ENCODE measurements at regions not wholly inside any gene's neighbourhood (a gene's known extent, or its start where the extent isn't known, plus 50 kb on each side); places are given as distances from the start of the nearest gene placed in this dataset.
"Not testable (repeated sequence)": the region's sequence is repeated elsewhere in the genome, so short reads cannot be mapped to it uniquely, and the experiment has no call there.

DNA sequence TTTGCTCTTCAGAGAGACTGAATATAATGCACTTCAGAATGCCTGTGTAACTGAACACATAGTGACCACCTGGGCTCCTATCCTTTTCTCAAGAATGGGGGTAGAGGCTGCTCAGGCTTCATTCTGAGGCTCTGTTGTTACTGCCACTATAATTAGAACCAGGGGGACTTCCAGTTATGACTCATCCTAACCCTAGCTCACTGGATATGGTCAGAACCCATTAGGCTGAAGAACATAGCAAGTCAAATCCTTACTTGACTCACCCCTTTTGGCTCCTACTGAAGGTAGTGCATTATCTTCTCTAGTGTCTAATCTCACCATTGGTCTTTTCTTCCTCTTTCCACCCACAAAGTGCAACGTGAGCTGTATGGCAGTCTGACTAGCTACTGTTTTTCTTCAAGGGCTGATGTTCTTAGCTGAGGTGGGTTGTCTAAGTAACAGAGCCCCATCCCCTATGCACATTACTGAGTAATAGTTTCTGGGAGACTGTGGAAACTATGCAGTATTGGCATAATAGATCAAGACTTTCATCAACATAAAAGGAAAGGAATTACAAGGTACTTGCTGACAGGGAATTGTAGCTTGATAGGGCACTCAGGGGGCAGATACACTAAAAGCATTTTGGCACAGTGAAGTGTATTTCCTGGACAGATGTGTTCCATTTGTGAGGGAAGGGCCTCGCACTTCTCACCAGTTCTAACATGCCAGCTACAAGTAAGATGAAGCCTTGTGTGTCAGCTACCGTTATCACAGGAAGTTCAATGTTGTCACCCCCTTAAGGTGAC is 431.0 kb upstream of the MEF2C start:
- no peak for DNase-seq

DNA sequence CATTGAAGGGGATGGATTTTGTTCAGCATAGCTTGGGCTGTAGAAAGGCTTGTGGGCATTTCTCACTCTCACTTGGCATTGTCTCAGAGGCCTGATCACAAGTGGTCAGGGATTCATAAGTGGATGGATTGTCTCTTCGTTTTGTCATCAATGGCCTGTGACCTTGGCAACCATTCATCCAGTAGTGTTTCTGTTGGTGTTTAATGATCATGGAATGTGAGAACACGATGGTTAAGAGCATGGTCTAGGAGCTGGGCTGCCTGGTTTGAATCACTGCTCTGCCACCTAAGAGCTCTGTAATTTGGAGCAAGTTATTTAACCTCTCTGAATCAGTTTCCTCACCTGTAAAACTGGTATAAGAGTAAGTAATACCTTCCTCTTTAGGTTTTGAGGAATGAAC is 430.1 kb upstream of the MEF2C start:
- no peak for DNase-seq

DNA sequence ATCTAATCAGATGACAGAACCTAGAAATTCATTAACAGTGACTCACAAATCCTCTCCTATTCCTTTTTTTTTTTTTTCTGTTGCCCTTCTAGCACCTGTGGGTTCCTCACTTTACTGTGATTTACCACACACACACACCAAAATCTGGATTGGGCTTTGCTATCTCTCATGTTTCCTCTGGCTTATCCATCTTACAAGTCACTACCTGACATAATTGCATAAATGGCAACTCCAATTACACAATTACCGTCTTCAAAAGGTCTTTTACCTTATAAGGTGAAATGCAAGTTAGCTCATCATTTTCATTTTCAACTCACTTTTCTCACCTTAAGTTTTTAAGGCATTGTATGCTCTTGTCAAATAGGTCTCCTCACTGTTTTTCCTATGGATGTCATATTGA is 426.3 kb upstream of the MEF2C start:
- DNase-seq: no peak

DNA sequence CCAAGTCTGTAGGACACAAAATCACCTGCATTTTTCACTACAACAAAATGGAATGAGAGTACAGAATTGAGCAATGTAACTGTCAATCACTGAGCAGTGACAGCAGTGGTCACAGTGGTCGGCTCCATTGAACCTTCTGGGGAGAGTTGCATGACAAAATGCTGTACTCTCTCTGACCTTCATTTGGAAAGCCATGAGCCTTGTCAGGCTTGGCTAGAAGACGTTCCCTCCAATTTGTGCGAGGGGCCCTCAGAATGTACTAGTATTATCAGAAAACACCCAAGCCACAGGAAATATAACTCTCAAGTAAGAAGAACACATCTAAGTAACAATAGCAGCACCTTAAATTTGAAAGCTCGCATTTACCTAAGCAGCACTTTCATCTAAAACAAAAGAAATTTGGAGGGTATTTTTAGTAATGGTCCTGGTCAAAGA is 425.6 kb upstream of the MEF2C start:
- no peak for DNase-seq

DNA sequence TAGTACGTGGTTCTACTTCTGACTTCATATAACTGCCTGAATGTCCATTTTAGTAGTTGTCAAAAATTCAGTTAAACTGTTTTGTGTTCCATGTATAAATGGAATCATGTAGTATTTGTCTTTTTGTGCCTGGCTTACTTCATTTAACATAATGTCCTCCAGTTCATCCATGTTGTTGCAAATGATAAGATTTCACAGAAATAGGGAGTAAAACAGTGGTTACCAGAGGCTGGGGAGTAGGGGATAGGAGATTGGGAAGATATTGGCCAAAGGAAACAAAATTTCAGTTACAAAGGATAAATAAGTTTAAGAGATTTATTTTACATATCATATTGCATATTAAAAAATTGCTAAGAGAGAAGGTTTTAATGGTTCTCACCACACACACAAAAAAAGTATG is 425.0 kb upstream of the MEF2C start:
- no peak for DNase-seq

DNA sequence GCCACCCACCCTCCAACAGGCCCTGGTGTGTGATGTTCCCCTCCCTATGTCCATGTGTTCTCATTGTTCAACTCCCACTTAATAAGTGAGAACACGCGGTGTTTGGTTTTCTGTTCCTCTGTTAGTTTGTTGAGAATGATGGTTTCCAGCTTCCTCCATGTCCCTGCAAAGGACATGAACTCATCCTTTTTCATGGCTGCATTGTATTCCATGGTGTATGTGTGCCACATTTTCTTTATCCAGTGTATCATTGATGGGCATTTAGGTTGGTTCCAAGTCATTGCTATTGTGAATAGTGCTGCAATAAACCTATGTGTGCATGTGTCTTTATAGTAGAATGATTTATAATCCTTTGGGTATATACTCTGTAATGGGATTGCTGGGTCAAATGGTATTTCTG is 424.2 kb upstream of the MEF2C start:
- not testable (repeated sequence) for DNase-seq

DNA sequence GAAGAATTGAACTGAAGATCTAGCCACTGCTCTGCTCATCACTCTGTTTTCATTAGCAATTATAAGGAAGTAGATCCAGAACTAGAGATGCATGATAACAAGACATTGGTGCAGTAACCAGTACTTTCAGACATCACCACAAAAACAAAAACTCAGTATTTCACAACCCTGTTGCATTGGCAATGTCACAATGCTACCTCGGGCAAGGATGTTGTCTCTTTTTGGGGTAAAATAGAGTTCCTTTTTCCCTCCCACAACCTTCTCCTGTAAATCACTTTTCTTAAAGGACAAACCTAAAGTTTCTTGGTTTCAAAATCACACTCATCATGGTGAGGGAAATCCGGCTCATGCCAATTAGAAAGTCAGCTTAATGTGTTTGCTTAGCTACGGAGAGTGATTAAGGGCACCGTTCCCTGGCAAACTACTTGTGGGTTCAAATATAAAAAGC is 420.1 kb upstream of the MEF2C start:
- DNase-seq: no peak

DNA sequence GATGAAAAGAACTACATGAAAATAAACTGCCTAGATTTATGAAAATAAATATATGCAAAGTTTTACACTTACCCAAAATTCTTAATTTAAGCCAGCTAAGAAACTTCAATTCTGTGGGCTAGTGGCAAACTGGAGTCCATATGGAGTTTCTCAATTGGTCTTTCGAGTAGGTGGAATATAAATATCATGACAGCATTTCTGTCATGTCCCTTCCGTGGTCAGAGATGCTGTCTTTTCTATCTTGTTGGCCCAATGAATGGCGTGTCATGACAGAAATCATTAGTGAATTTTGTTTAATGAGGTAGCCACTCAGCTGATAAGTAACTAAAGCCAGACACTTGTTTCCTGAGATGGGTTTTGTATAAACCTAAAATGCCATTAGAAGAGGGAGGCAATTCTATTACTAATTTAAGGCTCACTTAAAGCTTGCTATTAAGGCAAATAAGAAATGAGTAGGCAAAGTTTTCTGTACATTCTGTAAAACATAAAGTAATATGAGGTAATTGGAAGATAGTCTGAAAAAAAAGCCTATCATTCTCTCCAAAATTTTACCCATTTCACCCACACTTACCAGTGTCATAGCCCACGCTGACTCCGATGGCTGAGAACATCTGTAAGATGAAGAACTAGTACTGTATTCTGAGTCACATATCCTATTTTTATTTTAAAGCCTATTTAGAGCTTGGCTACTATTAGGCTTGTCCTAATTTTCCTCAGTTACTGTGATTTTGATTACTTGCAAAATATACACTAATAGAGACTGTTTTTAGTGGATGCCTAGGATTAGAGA is 419.3 kb upstream of the MEF2C start:
- no peak for DNase-seq

DNA sequence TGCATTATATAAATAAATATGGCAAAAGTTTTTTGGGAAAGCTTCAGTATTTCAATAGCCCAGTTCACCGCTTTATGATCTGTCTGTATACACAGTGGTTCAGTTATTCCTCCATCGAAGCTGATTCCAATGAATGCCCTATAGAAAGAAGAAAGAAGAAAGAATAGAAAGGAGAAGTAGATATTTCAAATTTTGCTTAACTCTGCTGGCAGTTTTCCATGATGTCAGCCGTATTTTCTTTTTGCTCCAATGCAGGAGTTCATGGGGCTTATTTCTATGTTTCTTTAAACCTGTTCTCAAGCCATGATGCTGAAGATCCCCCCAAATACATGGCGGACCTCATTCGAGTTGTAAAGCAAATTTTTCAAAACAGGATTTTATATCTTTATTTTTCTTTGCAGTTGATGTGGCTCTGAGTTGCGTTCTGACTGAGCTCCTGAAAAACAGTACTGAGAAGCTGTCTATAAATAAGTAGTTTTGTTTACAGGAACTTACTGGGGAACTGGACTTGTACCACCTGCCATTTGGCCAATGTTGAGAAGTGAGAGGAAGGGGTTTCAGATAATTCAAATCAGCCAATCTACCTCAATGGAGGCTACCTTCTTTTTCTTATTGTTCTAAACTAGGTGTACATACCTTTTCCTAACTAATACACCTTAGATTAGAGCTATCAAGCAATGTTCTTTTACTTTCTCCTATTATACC is 418.5 kb upstream of the MEF2C start:
- DNase-seq: no peak

DNA sequence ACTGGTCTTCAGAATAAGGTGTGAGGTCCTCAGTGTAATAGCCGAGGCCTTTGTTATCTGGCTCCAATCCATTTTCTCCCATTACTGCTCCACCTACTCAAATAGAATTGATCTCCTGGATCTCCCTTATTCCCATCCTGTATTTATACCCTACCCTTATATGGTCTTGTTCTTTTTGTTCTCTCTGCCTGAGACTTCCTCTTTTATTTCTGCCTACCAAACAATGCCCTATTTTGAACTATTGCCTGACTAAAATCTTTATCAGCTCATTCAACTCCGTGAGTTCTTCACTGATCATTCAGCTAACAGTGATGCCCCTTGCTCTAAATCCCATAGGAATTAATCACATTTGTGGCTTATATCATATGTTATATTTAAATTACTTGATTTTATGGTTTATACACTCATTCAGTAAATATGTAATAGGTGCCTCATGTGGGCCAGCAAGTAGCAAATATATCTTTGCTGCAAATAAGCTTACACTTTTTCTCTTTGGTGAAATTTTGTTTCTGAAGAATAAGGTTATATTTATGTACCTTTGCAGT is 417.5 kb upstream of the MEF2C start:
- no peak for DNase-seq

DNA sequence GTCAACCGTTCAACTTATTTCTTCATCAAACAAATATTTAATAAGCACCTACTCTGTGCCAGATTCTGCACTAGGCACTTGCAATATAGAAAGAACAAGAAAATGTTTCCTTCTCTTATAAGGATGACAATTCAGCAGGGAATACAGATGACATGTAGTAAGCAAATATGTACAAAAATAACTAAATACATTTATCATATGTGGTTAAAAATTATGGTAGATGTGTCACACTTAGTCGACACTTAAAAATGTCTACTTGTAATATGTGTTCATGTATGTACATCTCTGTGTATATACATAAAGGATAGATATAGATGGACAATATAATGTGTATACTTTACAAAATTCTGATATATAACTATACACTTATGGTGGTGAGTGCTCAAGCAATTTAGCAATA is 417.0 kb upstream of the MEF2C start:
- no peak for DNase-seq

DNA sequence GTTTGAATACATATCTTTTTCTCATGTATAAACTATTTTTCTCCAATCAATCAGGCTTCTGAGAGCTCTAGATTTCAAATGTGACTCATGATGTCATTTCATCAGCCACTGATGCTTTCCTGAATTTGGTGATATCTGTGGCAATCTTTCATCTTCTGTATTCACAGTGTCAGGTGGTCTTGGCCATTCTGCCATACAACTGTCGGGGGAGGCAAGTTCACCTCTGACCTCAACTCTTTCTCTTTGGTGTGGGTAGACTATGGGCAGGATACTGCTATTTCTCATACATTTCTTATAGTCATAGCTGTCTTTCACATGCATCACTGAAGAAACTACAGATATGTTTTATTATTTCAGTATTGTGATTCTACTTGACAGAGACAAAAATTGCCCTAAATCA is 414.1 kb upstream of the MEF2C start:
- DNase-seq: no peak

DNA sequence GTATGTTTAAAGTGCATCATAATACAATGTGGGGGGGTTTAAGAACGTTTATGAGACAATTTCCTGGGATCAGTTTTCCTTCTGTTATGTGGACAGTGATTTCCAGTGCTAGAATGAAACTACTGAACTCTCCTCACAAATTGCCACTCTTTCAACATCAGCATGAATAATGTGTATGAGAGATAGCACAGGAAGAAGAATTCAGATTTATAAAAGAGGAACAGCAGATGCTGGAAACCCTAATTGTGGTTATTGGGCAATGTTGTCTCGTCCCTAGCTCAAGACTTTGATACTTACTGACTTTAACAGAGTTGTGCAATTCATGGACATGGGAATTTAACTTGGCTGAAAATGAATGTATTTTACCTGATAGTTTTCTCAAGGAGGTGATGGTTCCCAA is 410.8 kb upstream of the MEF2C start:
- DNase-seq: no peak

DNA sequence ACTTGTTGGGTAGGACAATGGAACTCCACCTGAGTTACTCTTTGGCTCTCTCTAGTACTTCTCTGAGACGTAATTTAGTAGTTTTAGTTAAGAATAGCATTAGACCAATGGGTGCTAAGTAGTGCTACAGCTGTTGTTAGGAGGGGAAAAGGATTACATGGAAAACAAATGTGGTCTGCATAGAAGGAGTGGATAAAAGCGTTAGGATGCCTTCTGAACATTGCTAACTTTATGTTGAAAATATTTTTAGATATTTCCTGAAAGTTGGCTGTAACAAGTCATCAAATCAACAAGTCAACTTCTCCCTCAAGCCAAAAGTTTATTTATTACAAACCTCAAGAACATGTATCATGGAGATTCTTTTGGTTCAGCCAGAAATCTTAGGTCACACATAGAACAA is 409.5 kb upstream of the MEF2C start:
- DNase-seq: no peak

DNA sequence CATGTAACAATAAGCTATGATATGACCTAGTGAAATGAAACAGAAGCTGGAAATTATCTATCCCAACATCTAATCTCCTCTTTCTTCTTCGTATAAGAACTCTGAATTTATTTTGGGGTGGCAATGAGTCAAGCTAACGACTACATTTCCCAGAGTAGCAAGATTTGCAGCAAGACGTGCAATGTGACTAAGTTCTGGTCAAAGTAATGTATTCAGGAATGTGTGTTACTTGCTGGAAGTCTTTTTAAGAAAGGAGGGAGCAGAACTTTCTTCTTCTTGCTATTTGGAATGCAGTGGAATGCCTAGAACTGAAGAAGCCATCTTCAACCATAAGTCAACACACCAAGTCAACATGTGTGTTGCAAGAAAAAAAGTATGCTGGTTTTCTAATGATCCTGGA is 406.6 kb upstream of the MEF2C start:
- no peak for DNase-seq

DNA sequence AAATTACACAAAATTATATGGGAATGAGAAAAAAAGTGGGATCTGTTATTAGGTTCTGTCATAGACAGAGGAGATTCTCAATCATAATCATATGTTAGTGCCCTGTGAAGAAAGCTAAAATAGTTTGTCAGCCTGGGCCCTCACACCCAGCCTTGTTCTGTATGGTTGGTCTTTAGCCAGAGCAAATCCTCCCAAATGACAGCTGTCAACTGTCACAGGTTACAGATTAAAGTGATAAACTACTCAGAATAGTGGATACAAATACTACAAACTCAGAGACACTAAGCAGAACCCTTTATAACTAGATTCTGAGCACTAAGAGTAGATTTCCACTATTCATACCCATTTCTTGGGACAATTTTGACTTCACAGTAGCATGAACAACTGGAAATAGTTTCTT is 405.0 kb upstream of the MEF2C start:
- no peak for DNase-seq

DNA sequence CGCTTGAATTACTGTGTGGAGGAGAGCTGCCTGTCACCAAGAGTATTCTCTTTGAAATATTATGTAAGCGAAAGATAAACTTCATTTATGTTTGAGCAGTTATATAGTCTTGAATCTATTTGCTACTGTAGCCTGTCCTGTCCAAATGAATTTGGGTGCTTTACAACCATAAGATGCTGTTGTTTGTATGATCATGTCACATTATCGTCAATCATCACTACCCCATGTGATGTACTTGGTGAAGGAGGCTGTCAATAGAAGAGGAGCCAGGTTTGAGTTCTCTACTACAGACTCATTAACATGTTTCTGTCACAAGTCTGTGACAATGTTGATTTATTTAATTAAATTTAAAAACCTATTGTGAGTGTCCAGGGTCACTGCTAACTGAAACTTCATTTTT is 403.3 kb upstream of the MEF2C start:
- no peak for DNase-seq

DNA sequence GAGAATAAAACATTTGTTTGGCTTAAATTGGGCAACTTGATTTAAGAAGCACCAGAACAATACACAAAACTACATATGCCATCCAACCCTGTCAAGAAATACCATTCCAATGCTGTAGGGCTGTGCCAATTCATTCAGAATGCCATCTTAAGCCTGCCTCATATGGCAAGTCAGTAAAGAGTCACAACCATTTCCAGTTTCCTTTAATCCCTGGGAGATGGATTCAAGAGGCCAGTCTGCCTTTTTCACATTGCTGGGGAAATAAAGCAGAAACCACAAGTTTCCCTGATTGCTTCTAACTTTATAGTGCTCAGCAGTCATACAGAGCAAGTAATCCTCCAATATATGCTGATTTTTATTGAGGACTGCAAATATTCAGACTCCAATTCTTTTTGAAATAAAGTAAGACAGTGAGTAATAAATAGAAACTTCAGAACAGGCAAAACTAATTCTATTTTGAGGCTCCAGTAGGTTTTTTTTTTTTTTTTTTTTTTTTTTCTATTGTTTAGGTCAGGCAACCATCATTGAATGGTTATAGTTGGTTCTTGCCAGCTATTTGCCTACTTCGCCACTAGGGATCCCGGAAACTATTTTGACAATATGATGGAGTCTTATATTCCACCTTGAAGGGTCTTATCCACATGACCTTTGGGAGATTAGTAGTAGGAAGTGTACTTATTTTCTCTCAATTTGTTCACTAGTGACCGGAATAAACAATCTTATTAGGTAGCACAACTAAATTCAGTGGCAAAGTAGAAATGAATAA is 400.9 kb upstream of the MEF2C start:
- no peak for DNase-seq

DNA sequence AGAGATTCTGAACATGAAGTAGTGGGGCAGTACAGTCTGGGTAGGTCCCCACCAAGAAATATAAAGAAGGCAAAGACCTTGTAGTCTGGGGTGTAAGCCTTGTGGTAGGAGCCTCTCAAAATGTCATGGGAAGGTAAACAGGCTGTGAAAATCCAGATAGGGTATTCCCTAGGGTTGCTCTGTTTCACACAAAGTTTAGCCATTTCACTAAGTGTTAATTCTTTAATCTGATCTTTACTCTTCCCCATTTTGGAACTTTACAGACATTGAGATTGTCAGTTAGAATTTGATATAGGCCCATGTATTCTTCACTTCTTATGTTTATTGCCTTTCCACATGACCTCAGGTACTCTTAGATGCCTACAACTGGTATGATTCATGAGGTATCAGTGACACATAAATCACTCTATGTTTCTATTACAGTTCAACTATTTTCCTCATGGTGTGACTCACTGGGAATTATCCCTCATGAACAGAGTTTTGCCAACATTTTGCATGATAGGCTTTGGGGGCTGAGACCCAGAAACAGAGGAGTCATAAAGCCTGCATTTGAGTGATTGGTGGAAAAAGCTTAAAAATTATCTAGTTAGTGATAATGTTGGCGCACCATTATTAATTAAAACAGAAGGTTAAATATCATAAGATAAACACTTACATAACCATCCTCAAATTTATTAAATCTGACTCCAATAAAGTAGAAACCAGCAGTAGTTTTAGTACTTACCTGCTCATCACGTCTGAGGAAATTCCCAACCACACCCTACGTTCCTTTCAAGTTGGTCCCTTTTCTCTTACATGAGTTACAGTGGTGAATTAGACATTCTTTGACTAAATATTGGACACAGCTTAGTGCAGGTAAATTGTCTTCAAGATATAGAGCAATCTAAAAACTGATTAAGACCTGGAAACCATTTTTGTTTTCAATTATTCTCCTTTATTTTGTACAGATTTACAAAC is 399.8 kb upstream of the MEF2C start:
- DNase-seq: no peak

DNA sequence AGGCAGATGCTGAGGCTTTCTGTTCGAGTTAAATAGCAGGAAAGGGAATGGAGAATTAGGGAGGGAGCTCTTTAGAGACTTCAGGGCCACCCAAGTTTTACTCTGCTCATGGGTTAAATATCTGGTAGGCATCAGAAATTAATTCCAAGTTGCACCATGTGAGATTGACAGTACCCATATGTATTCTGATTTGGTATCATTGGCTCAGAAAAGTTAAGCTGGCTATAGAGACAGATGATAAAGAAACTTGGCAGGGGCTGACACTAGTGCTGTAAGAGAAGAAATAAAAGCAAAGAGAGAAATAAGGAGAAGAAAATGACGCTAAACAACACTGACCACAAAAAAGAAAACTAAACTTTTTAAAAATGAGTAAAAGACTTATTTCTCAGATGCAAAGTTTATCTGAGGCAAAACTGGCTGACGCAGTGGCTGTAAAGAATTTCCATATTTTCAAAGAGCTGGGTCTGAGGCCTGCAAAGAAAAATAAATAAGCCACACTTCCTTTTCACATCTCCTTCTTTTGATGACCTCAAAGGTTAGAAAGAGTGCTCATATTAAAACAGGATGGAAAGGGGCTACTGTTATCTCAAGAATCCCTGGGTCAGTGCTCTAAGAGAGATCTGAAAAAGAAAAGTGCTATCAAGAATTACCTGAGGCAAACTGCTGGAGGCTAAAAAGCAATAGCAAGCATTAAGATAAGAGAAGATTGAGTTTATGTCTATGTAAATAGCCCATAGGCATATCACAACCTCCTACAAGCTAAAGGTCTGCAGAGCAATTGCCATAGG is 399.0 kb upstream of the MEF2C start:
- DNase-seq: no peak

DNA sequence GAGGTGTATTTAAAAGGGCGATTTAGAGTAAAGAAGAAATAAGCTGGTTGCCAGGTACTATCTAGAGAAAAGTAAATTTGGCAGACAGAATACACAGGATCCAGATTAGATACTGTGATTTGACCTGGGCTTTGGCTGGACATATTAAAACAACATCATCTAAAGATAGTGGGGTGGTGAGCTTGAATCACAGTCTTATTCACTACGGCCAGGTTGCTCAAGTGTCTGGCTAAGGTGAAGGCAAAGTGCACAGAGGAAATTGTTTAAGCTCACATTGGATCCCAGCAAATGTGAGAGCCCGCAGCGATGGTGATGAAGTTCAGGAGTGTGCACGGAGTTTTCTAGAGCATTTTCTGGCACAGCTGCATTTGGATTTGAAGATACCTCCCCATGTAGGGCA is 398.2 kb upstream of the MEF2C start:
- DNase-seq: no peak

Measured in DMS79 treated with DMSO at 0.1 percent for 48 hours (cell line).